CD4-positive, alpha-beta T cell treated with Interleukin-4 for 1 hour (primary cell): ENCODE measurements at regions not wholly inside any gene's neighbourhood (a gene's known extent, or its start where the extent isn't known, plus 50 kb on each side); places are given as distances from the start of the nearest gene placed in this dataset.
"Not testable (repeated sequence)": the region's sequence is repeated elsewhere in the genome, so short reads cannot be mapped to it uniquely, and the experiment has no call there.

ENCODE experiments used
- DNase-seq, 2 donors: peaks; one replicate each; pipeline ENCODE4 v3.0.0-alpha.2; 2020 to 2022

DNA sequence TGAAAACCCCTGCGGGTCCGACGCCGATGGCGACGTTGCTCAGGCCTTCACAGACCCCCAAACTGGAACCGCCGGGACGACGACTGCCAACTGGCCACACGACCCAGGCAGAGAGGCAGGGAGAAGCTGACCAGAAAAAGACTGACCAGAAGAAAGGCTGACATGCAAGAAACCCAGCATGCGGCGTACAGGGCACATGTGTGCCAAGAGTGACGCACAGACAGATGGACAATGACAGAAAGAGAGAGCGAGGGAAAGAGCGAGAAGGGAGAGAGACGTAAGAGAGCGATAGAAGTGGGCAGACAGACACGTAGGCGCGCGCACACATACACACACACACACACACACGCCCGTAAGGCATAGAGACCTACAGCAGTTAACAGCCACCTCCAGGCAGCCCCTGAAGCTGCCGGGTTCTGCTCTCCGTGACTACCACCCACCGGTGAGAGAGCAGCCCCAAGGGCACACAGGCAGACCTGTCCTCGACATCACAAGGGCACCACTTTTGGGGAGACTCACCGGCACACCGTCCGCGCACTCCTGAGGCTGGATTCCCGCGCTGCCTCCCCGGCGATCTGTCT is 67.2 kb upstream of the ZNF527 start:
- DNase-seq = no peak

- peak in 1 of 2 donors; percentile 25 for DNase-seq
These were observed 66.6 kb upstream of the ZNF527 start for GRCh38 chr19:37304190-37304883.

DNA sequence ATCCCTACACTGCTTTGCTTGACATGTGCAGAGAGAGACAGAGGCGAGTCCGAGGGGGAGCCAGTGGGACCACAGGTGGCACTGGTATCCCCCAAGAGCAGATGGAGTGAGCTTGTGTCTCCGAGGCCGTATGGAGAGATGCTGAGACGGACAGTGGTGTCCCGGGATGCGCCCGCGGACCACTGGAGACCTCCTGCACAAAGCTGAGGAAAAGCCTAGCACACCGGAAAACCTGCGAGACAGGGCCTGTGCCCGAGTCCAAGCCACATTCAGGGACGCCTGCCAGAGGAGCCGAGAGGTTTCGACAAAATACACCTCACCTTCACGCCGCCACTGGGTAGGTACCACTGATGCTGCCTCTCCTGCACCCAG is 66.0 kb upstream of the ZNF527 start:
- no peak for DNase-seq

DNA sequence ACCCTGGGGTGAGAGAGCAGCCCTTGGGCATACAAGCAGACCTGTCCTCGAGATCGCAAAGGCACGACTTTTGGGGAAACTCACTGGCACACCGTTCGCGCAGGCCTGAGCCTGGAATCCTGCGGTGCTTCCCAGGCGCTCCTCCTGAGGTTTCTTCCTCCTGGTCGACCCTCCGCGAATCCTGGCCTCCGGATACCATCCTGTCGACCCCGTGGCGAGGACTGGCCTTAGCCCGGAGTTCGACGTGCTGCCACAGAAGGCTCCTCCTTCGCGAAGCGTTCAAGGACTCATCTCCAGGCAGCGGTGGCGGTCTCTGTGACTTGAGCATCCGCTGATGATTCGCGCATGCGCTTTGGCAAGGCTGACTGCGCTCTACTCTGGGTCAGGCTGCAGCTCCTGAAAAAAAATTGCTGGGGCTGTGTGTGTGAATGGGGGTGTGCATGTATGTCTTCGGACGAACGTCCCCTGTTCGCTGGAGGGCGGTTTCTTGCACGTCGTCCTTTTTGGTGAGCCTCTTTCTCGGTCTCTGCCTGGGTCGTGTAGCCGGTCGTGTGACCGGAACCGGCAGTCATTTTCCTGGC is 64.4 kb upstream of the ZNF527 start:
- DNase-seq = no peak

GRCh38 chr19:37309834-37310575 is 60.9 kb upstream of the ZNF527 start:
- DNase-seq = peak; percentile 32 to 58

GRCh38 chr19:37312531-37313334 is 58.2 kb upstream of the ZNF527 start:
- DNase-seq = peak; percentile 71 to 74

GRCh38 chr19:37313335-37313627 is 57.6 kb upstream of the ZNF527 start:
- DNase-seq = no peak

GRCh38 chr19:37317403-37318209 is 53.3 kb upstream of the ZNF527 start:
- peak; percentile 96 to 98 for DNase-seq

DNA sequence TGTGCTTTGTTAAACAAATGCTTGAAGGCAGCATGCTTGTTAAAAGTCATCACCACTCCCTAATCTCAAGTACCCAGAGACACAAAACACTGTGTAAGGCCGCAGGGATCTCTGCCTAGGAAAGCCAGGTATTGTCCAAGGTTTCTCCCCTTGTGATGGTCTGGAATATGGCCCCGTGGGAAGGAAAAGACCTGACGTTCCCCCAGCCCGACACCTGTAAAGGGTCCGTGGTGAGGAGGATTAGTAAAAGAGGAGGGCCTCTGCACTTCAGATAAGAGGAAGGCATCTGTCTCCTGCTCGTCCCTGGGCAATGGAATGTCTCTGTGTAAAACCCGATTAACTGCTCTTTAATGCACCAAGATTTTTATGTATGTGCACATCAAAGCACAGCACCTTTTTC is 49.9 kb upstream of the ZNF527 start:
- DNase-seq = not testable (repeated sequence)
